Uterus (tissue), 2 donors: ENCODE measurements at regions not wholly inside any gene's neighbourhood (a gene's known extent, or its start where the extent isn't known, plus 50 kb on each side); places are given as distances from the start of the nearest gene placed in this dataset.

Experiments used
- CTCF ChIP-seq, 4 experiments: fragments of 200-600 bp in 2 of 4; fragments of 450-650 bp in 2 of 4; sonication (generic) in 2 of 4; IDR thresholded peaks; one replicate each; pipeline ENCODE4 v1.5.1; 2016 to 2019; ENCODE audit warnings: antibody characterized with exemption in 4 of 4, mild to moderate bottlenecking in 2 of 4, moderate library complexity in 1 of 4
- POLR2A ChIP-seq, 2 donors: fragments of 450-650 bp; IDR thresholded peaks; one replicate each; pipeline ENCODE4 v1.6.1; 2016; ENCODE audit warnings: antibody characterized with exemption in 2 of 2, mild to moderate bottlenecking in 1 of 2, moderate library complexity in 1 of 2

GRCh38 chr6:100202417-100203194, 208.6 kb upstream of the MCHR2 start:
- TF ChIP-seq CTCF (IDR thresholded peaks at IDR 0.05), result no peak
- no peak for TF ChIP-seq POLR2A (IDR thresholded peaks at IDR 0.05)
